Fibroblast of pulmonary artery (primary cell): ENCODE measurements at regions not wholly inside any gene's neighbourhood (a gene's known extent, or its start where the extent isn't known, plus 50 kb on each side); places are given as distances from the start of the nearest gene placed in this dataset.
A peak's percentile ranks its signal among the peaks of the same experiment; 100 is the strongest.

Experiments used
- DNase-seq: peaks from one replicate; pipeline ENCODE4 v3.0.0-alpha.2; 2010; ENCODE audit warnings: low read depth
- H3K4me3 ChIP-seq: replicated peaks from 2 replicates; pipeline ENCODE4 v1.5.1; 2011; ENCODE audit warnings: low read depth, mild to moderate bottlenecking, control low read depth, low read length, moderate library complexity
- CTCF ChIP-seq: IDR thresholded peaks from 2 replicates; pipeline ENCODE4 v1.5.1; 2011; ENCODE audit warnings: mild to moderate bottlenecking, control low read depth, low read length, inconsistent platforms; ENCODE audit errors: missing control alignments

- peak; percentile 14 for DNase-seq
- no peak for TF ChIP-seq CTCF
- H3K4me3 ChIP-seq = no peak overlapping the region
Measured at GRCh38 chr13:105363261-105364190, 1171.9 kb downstream of the EFNB2 start.

GRCh38 chr13:105353654-105354053 lies 1181.8 kb downstream of the EFNB2 start:
- no peak for DNase-seq
- TF ChIP-seq CTCF = no peak
- no peak overlapping the region for H3K4me3 ChIP-seq

- no peak overlapping the region for H3K4me3 ChIP-seq
- TF ChIP-seq CTCF = no peak
- DNase-seq = no peak
Measured at GRCh38 chr13:105349082-105349723, 1186.3 kb downstream of the EFNB2 start.

- no peak for TF ChIP-seq CTCF
- H3K4me3 ChIP-seq = no peak overlapping the region
- peak; percentile 66 for DNase-seq
Measured at GRCh38 chr13:105346141-105346775, 1189.2 kb downstream of the EFNB2 start.

- TF ChIP-seq CTCF = no peak
- no peak for DNase-seq
- H3K4me3 ChIP-seq = no peak overlapping the region
Measured at GRCh38 chr13:105345730-105346129, 1189.7 kb downstream of the EFNB2 start.

- no peak overlapping the region for H3K4me3 ChIP-seq
- DNase-seq = no peak
- TF ChIP-seq CTCF = no peak
Measured at GRCh38 chr13:105345131-105345530, 1190.3 kb downstream of the EFNB2 start.
